Left lung (tissue), 4 donors: ENCODE measurements at regions not wholly inside any gene's neighbourhood (a gene's known extent, or its start where the extent isn't known, plus 50 kb on each side); places are given as distances from the start of the nearest gene placed in this dataset.

ENCODE experiments used
- ATAC-seq: fragments of 200-7000 bp; cut with Tn5 transposase; one replicate; pipeline ENCODE4 v1.9.1; 2020; ENCODE audit warnings: moderate library complexity
- DNase-seq, 4 donors: peaks; one replicate each; pipeline ENCODE4 v3.0.0-alpha.2; 2013 to 2020
- H3K27ac ChIP-seq, 2 donors: fragments of 200-600 bp; sonication (generic) in 1 of 2; one replicate each; pipeline versions ENCODE4 v1.5.0 to v1.8.0; 2020 to 2021
- H3K27me3 ChIP-seq, 2 donors: fragments of 200-600 bp; sonication (generic) in 1 of 2; one replicate each; pipeline versions ENCODE4 v1.5.0 to v1.8.0; 2020 to 2021
- H3K36me3 ChIP-seq, 2 donors: fragments of 200-600 bp; sonication (generic) in 1 of 2; one replicate each; pipeline versions ENCODE4 v1.5.0 to v1.8.0; 2020 to 2021
- H3K4me1 ChIP-seq, 2 donors: fragments of 200-600 bp; one replicate each; pipeline ENCODE4 v1.8.0; 2021
- H3K4me3 ChIP-seq, 2 donors: fragments of 200-600 bp; sonication (generic) in 1 of 2; one replicate each; pipeline versions ENCODE4 v1.5.0 to v1.8.0; 2020 to 2021; ENCODE audit warnings: mild to moderate bottlenecking in 1 of 2
- H3K9me3 ChIP-seq, 2 donors: fragments of 200-600 bp; sonication (generic) in 1 of 2; one replicate each; pipeline versions ENCODE4 v1.5.0 to v1.8.0; 2020 to 2021
- CTCF ChIP-seq, 2 donors: fragments of 200-600 bp; sonication (generic) in 1 of 2; IDR thresholded peaks; one replicate each; pipeline versions ENCODE4 v1.5.0 to v1.8.0; 2021; ENCODE audit warnings: antibody characterized with exemption in 2 of 2
- intact Hi-C, 2 donors: fragments of 100-400 bp; cut with DNase I; formaldehyde crosslinking; loops; one replicate each; pipeline versions ENCODE4 v1.11.2 to v1.14.2; 2022
- donor health status: DM: no; HTN: yes; CAD: no.
- donor health status: DM: no; HTN: no; CAD: no.

GRCh38 chr5:42878550-42878949 lies 66.9 kb upstream of the SELENOP start:
- Histone ChIP-seq H3K4me3 (no peak overlapping the region), H3K27ac (no peak overlapping the region), H3K36me3 (no peaks in the 10 kb centered on the region), H3K4me1 (peaks cover 0 to 9% of the 10 kb centered on the region in 2 donors), H3K9me3 (no peaks in the 10 kb centered on the region), H3K27me3 (no peaks in the 10 kb centered on the region)
- DNase-seq (no peak), ATAC-seq (no peak)
- intact Hi-C loops, result loop anchor here in 1 of 2 donors (10.0 kb wide), 1 partner anchor 64 kb away; the partner anchor contains the start of gene SELENOP
- no peak for TF ChIP-seq CTCF (IDR thresholded peaks at IDR 0.05)

- no peaks in the 10 kb centered on the region for H3K36me3 ChIP-seq
- H3K4me3 ChIP-seq, result no peak overlapping the region
- DNase-seq, result no peak
- H3K4me1 ChIP-seq, result peaks cover 0 to 9% of the 10 kb centered on the region in 2 donors
- no peaks in the 10 kb centered on the region for H3K9me3 ChIP-seq
- no peak for TF ChIP-seq CTCF (IDR thresholded peaks at IDR 0.05)
- no peak for ATAC-seq
- H3K27ac ChIP-seq, result no peak overlapping the region
- intact Hi-C loops, result loop anchor here in 1 of 2 donors (10.0 kb wide), 1 partner anchor 63 kb away; the partner anchor contains the start of gene SELENOP
- H3K27me3 ChIP-seq, result no peaks in the 10 kb centered on the region
Observed at GRCh38 chr5:42878041-42878440, 66.3 kb upstream of the SELENOP start.

- TF ChIP-seq CTCF (IDR thresholded peaks at IDR 0.05), result no peak
- H3K27me3 ChIP-seq, result no peaks in the 10 kb centered on the region
- no peak for ATAC-seq
- H3K27ac ChIP-seq, result no peak overlapping the region
- H3K36me3 ChIP-seq, result no peaks in the 10 kb centered on the region
- no peaks in the 10 kb centered on the region for H3K9me3 ChIP-seq
- no peak overlapping the region for H3K4me3 ChIP-seq
- intact Hi-C loops, result loop anchor here in 1 of 2 donors (10.0 kb wide), 1 partner anchor 63 kb away; the partner anchor contains the start of gene SELENOP
- H3K4me1 ChIP-seq, result peaks cover 0 to 9% of the 10 kb centered on the region in 2 donors
- DNase-seq, result no peak
Observed at GRCh38 chr5:42877431-42877830, 65.7 kb upstream of the SELENOP start.

GRCh38 chr5:42876375-42876844 lies 64.7 kb upstream of the SELENOP start:
- Histone ChIP-seq H3K27me3 (no peaks in the 10 kb centered on the region), H3K4me1 (peaks cover 0 to 9% of the 10 kb centered on the region in 2 donors), H3K27ac (peak overlapping the region in 1 of 2 donors; percentile 15), H3K4me3 (no peak overlapping the region), H3K9me3 (no peaks in the 10 kb centered on the region), H3K36me3 (no peaks in the 10 kb centered on the region)
- intact Hi-C loops, result loop anchor here in 1 of 2 donors (10.0 kb wide), 1 partner anchor 62 kb away; the partner anchor contains the start of gene SELENOP
- TF ChIP-seq CTCF (IDR thresholded peaks at IDR 0.05), result no peak
- no peak for DNase-seq
- no peak for ATAC-seq

- DNase-seq (no peak), ATAC-seq (no peak)
- no peak overlapping the region for H3K4me3 ChIP-seq
- H3K9me3 ChIP-seq, result no peaks in the 10 kb centered on the region
- no peaks in the 10 kb centered on the region for H3K27me3 ChIP-seq
- H3K36me3 ChIP-seq, result no peaks in the 10 kb centered on the region
- intact Hi-C loops, result loop anchor here in 1 of 2 donors (10.0 kb wide), 1 partner anchor 61 kb away; the partner anchor contains the start of gene SELENOP
- peak overlapping the region in 1 of 2 donors; percentile 15 for H3K27ac ChIP-seq
- peaks cover 0 to 9% of the 10 kb centered on the region in 2 donors for H3K4me1 ChIP-seq
- no peak for TF ChIP-seq CTCF (IDR thresholded peaks at IDR 0.05)
Observed at GRCh38 chr5:42875785-42876374, 64.2 kb upstream of the SELENOP start.
